Ovary (tissue), 3 donors: ENCODE measurements at regions not wholly inside any gene's neighbourhood (a gene's known extent, or its start where the extent isn't known, plus 50 kb on each side); places are given as distances from the start of the nearest gene placed in this dataset.

Source experiments
- EP300 ChIP-seq: sonication (generic); formaldehyde crosslinking; IDR thresholded peaks from one replicate; pipeline ENCODE4 v1.6.1; 2017; ENCODE audit warnings: antibody characterized with exemption
- POLR2A ChIP-seq: fragments of 450-650 bp; IDR thresholded peaks from one replicate; pipeline ENCODE4 v1.6.1; 2017; ENCODE audit warnings: antibody characterized with exemption, mild to moderate bottlenecking, moderate library complexity
- TF ChIP-seq, protein P1 (sequence below), 3 donors: fragments of 450-650 bp in 2 of 3; fragments of 200-600 bp in 1 of 3; IDR thresholded peaks; one replicate each; pipeline versions ENCODE4 v1.5.1 to v1.8.0; 2016 to 2022; ENCODE audit warnings: antibody characterized with exemption in 3 of 3, mild to moderate bottlenecking in 1 of 3
- donor health status: DM: no; HTN: no; CAD: no.

GRCh38 chr21:38888991-38889561 lies 83.3 kb downstream of the ETS2 start:
- TF ChIP-seq, protein P1, sequence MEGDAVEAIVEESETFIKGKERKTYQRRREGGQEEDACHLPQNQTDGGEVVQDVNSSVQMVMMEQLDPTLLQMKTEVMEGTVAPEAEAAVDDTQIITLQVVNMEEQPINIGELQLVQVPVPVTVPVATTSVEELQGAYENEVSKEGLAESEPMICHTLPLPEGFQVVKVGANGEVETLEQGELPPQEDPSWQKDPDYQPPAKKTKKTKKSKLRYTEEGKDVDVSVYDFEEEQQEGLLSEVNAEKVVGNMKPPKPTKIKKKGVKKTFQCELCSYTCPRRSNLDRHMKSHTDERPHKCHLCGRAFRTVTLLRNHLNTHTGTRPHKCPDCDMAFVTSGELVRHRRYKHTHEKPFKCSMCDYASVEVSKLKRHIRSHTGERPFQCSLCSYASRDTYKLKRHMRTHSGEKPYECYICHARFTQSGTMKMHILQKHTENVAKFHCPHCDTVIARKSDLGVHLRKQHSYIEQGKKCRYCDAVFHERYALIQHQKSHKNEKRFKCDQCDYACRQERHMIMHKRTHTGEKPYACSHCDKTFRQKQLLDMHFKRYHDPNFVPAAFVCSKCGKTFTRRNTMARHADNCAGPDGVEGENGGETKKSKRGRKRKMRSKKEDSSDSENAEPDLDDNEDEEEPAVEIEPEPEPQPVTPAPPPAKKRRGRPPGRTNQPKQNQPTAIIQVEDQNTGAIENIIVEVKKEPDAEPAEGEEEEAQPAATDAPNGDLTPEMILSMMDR (IDR thresholded peaks at IDR 0.05) = no peak
- TF ChIP-seq POLR2A (no peak), EP300 (no peak)
